ENCODE measurements at regions not wholly inside any gene's neighbourhood (a gene's known extent, or its start where the extent isn't known, plus 50 kb on each side); places are given as distances from the start of the nearest gene placed in this dataset.

GRCh38 chr2:13006829-13007717 lies 290.3 kb downstream of the TRIB2 start:
- DNase-seq (ENCODE audit: low read depth, low spot score) = peak; percentile 41

- DNase-seq (ENCODE audit: low read depth, low spot score) = no peak
Measured at GRCh38 chr2:13009027-13009642, 292.4 kb downstream of the TRIB2 start.

GRCh38 chr2:13010283-13010682 lies 293.5 kb downstream of the TRIB2 start:
- no peak for DNase-seq (ENCODE audit: low read depth, low spot score)

GRCh38 chr2:13014783-13015182 lies 298.0 kb downstream of the TRIB2 start:
- no peak for DNase-seq (ENCODE audit: low read depth, low spot score)

- DNase-seq (ENCODE audit: low read depth, low spot score) = no peak
Measured at GRCh38 chr2:13015532-13016320, 299.0 kb downstream of the TRIB2 start.

GRCh38 chr2:13018490-13018889 lies 301.8 kb downstream of the TRIB2 start:
- no peak for DNase-seq (ENCODE audit: low read depth, low spot score)

GRCh38 chr2:13019781-13020180 lies 303.0 kb downstream of the TRIB2 start:
- DNase-seq (ENCODE audit: low read depth, low spot score) = no peak

GRCh38 chr2:13020469-13020868 lies 303.7 kb downstream of the TRIB2 start:
- DNase-seq (ENCODE audit: low read depth, low spot score) = no peak

GRCh38 chr2:13021470-13021957 lies 304.8 kb downstream of the TRIB2 start:
- DNase-seq (ENCODE audit: low read depth, low spot score) = no peak

- no peak for DNase-seq (ENCODE audit: low read depth, low spot score)
Measured at GRCh38 chr2:13030606-13031005, 313.9 kb downstream of the TRIB2 start.

GRCh38 chr2:13034861-13035260 lies 318.1 kb downstream of the TRIB2 start:
- DNase-seq (ENCODE audit: low read depth, low spot score) = no peak

GRCh38 chr2:13035866-13036265 lies 319.1 kb downstream of the TRIB2 start:
- DNase-seq (ENCODE audit: low read depth, low spot score) = no peak

GRCh38 chr2:13040043-13040442 lies 323.3 kb downstream of the TRIB2 start:
- no peak for DNase-seq (ENCODE audit: low read depth, low spot score)

GRCh38 chr2:13046557-13047165 lies 329.9 kb downstream of the TRIB2 start:
- DNase-seq (ENCODE audit: low read depth, low spot score) = no peak

- DNase-seq (ENCODE audit: low read depth, low spot score) = no peak
Measured at GRCh38 chr2:13050764-13051163, 334.0 kb downstream of the TRIB2 start.

GRCh38 chr2:13052547-13052946 lies 335.8 kb downstream of the TRIB2 start:
- no peak for DNase-seq (ENCODE audit: low read depth, low spot score)

GRCh38 chr2:13056259-13056843 lies 339.6 kb downstream of the TRIB2 start:
- no peak for DNase-seq (ENCODE audit: low read depth, low spot score)

- no peak for DNase-seq (ENCODE audit: low read depth, low spot score)
Measured at GRCh38 chr2:13057671-13058070, 340.9 kb downstream of the TRIB2 start.

GRCh38 chr2:13066676-13067075 lies 349.9 kb downstream of the TRIB2 start:
- DNase-seq (ENCODE audit: low read depth, low spot score) = no peak

GRCh38 chr2:13067508-13067907 lies 350.8 kb downstream of the TRIB2 start:
- DNase-seq (ENCODE audit: low read depth, low spot score) = no peak

- no peak for DNase-seq (ENCODE audit: low read depth, low spot score)
Measured at GRCh38 chr2:13089971-13090370, 373.2 kb downstream of the TRIB2 start.

Measured in activated CD4-positive, CD25-positive, alpha-beta regulatory T cell treated with anti-CD3 and anti-CD28 coated beads, Interleukin-2, amount 50 U/mL, for 16 hours (primary cell).